EL (cell line): ENCODE measurements at regions not wholly inside any gene's neighbourhood (a gene's known extent, or its start where the extent isn't known, plus 50 kb on each side); places are given as distances from the start of the nearest gene placed in this dataset.

Experiments used
- DNase-seq: peaks from one replicate; pipeline ENCODE4 v3.0.0-alpha.2; 2016

- DNase-seq = no peak
Observed at GRCh38 chr2:238690511-238690910, 157.4 kb upstream of the TWIST2 start.

GRCh38 chr2:238691596-238692491 is 156.0 kb upstream of the TWIST2 start:
- no peak for DNase-seq

GRCh38 chr2:238692562-238692961 is 155.3 kb upstream of the TWIST2 start:
- no peak for DNase-seq

- DNase-seq = no peak
Observed at GRCh38 chr2:238693337-238694093, 154.4 kb upstream of the TWIST2 start.

- DNase-seq = no peak
Observed at GRCh38 chr2:238694136-238694755, 153.6 kb upstream of the TWIST2 start.

- no peak for DNase-seq
Observed at GRCh38 chr2:238694922-238695321, 153.0 kb upstream of the TWIST2 start.

- DNase-seq = no peak
Observed at GRCh38 chr2:238695538-238695937, 152.3 kb upstream of the TWIST2 start.

GRCh38 chr2:238696331-238696730 is 151.6 kb upstream of the TWIST2 start:
- DNase-seq = no peak

GRCh38 chr2:238696786-238697185 is 151.1 kb upstream of the TWIST2 start:
- no peak for DNase-seq

- DNase-seq = no peak
Observed at GRCh38 chr2:238697193-238698071, 150.5 kb upstream of the TWIST2 start.

- DNase-seq = no peak
Observed at GRCh38 chr2:238698072-238698352, 149.9 kb upstream of the TWIST2 start.

- DNase-seq = no peak
Observed at GRCh38 chr2:238698451-238699306, 149.2 kb upstream of the TWIST2 start.

GRCh38 chr2:238699307-238700116 is 148.4 kb upstream of the TWIST2 start:
- no peak for DNase-seq

GRCh38 chr2:238700117-238700457 is 147.8 kb upstream of the TWIST2 start:
- peak; percentile 64 for DNase-seq

- no peak for DNase-seq
Observed at GRCh38 chr2:238700506-238701340, 147.2 kb upstream of the TWIST2 start.

- DNase-seq = no peak
Observed at GRCh38 chr2:238701341-238702206, 146.3 kb upstream of the TWIST2 start.

- DNase-seq = no peak
Observed at GRCh38 chr2:238702276-238703052, 145.4 kb upstream of the TWIST2 start.

- no peak for DNase-seq
Observed at GRCh38 chr2:238703053-238703415, 144.9 kb upstream of the TWIST2 start.
